HepG2 (cell line): ENCODE measurements at regions not wholly inside any gene's neighbourhood (a gene's known extent, or its start where the extent isn't known, plus 50 kb on each side); places are given as distances from the start of the nearest gene placed in this dataset.

Experiments
- ATAC-seq: fragments of 200-7000 bp; cut with Tn5 transposase; 3 replicates; pipeline ENCODE4 v1.9.1; 2020; ENCODE audit warnings: mild to moderate bottlenecking, moderate library complexity
- BruUV-seq: library from RNA; stranded (reverse); fragments of 400-500 nt; replicated peaks from 2 replicates; lab custom pipeline; 2021; lab: Mats Ljungman, UMichigan
- CTCF ChIA-PET: fragments of 300-600 bp; formaldehyde crosslinking; extraction: SDS; loops from one replicate; lab custom pipeline; 2021; ENCODE audit warnings: low total read pairs, inconsistent platforms, low intra/inter-chr PET ratio; lab: Yijun Ruan, JAX
- POLR2A ChIA-PET: fragments of 350-600 bp; sonication (Branson Sonifier 250); formaldehyde crosslinking; loops from one replicate; lab custom pipeline; 2020; ENCODE audit warnings: antibody characterized with exemption, inconsistent platforms; lab: Yijun Ruan, JAX
- DNase-seq: peaks from one replicate; pipeline ENCODE4 v3.0.0-alpha.2; 2015; ENCODE audit warnings: low spot score
- FAIRE-seq: peaks from 3 replicates; lab custom pipeline; 2011; peaks lifted over from hg19 to GRCh38; lab: Jason Lieb, UNC
- H2AFZ ChIP-seq: one replicate; pipeline ENCODE4 v1.6.1; 2011; ENCODE audit warnings: low read length, inconsistent platforms
- H3K27ac ChIP-seq: fragments of 300-600 bp; 3 replicates; pipeline ENCODE4 v1.8.0; 2011; ENCODE audit warnings: mixed run types, mild to moderate bottlenecking, mixed read lengths, low read length, inconsistent platforms; ENCODE audit not compliant: insufficient read depth; ENCODE audit errors: extremely low read length
- H3K27me3 ChIP-seq, 2 experiments: fragments of 200-600 bp in 1 of 2; 2 replicates in 1 of 2; 3 replicates in 1 of 2; pipeline versions ENCODE4 v1.6.0 to v1.8.0; 2011; ENCODE audit warnings: low read length in 2 of 2, mild to moderate bottlenecking in 2 of 2, moderate library complexity in 2 of 2, inconsistent platforms in 1 of 2; ENCODE audit not compliant: insufficient read depth in 2 of 2, control insufficient read depth in 1 of 2
- H3K36me3 ChIP-seq, 2 experiments: fragments of 200-600 bp in 1 of 2; replicated peaks in 1 of 2; 2 replicates in 1 of 2; 3 replicates in 1 of 2; pipeline versions ENCODE4 v1.5.1 to v1.8.0; 2011; ENCODE audit warnings: low read length in 2 of 2, inconsistent platforms in 1 of 2; ENCODE audit not compliant: insufficient read depth in 2 of 2, control insufficient read depth in 1 of 2
- H3K4me1 ChIP-seq: 2 replicates; pipeline ENCODE4 v1.5.1; 2012; ENCODE audit warnings: low read length, inconsistent platforms; ENCODE audit not compliant: insufficient read depth
- H3K4me2 ChIP-seq: 2 replicates; pipeline ENCODE4 v1.6.0; 2011; ENCODE audit warnings: low read depth, low read length, inconsistent platforms
- H3K4me3 ChIP-seq, 3 experiments: fragments of 200-600 bp in 1 of 3; sonication (generic), shearing (Covaris generic) in 1 of 3; replicated peaks in 1 of 3; 2 replicates each; pipeline ENCODE4 v1.5.1; 2011 to 2016; ENCODE audit warnings: low read length in 3 of 3, inconsistent platforms in 2 of 3, low read depth in 2 of 3, mild to moderate bottlenecking in 2 of 3, control low read depth in 1 of 3, mixed read lengths in 1 of 3; ENCODE audit not compliant: insufficient read depth in 1 of 3
- H3K79me2 ChIP-seq: one replicate; pipeline ENCODE4 v1.6.1; 2011; ENCODE audit warnings: low read length, inconsistent platforms; ENCODE audit not compliant: insufficient read depth
- H3K9ac ChIP-seq: 2 replicates; pipeline ENCODE4 v1.6.0; 2011; ENCODE audit warnings: mild to moderate bottlenecking, low read depth, low read length, inconsistent platforms; ENCODE audit not compliant: insufficient read depth
- H3K9me3 ChIP-seq: 2 replicates; pipeline ENCODE4 v1.5.1; 2012; ENCODE audit warnings: mild to moderate bottlenecking, low read length
- H4K20me1 ChIP-seq: 2 replicates; pipeline ENCODE4 v1.6.0; 2011; ENCODE audit warnings: inconsistent platforms, mild to moderate bottlenecking, low read length, moderate library complexity; ENCODE audit not compliant: insufficient read depth
- ATF1 ChIP-seq: IDR thresholded peaks from 2 replicates; pipeline ENCODE4 v1.6.1; 2016; ENCODE audit warnings: mild to moderate bottlenecking, control low read depth
- MAFF ChIP-seq: IDR thresholded peaks from 2 replicates; pipeline ENCODE4 v1.6.1; 2011; ENCODE audit warnings: low read depth, low read length, improper control_type of control experiment
- MAFG ChIP-seq: sonication (generic); formaldehyde crosslinking; IDR thresholded peaks from 2 replicates; pipeline ENCODE4 v1.5.1; 2020; ENCODE audit warnings: mild to moderate bottlenecking, missing genetic modification reagents
- MAFK ChIP-seq, 2 experiments: IDR thresholded peaks in 1 of 2; conservative IDR thresholded peaks in 1 of 2; 2 replicates each; pipeline ENCODE4 v1.6.1; 2011; ENCODE audit warnings: improper control_type of control experiment in 2 of 2, low read length in 2 of 2
- NFE2 ChIP-seq: sonication (generic); formaldehyde crosslinking; IDR thresholded peaks from 2 replicates; pipeline ENCODE4 v1.4.0; 2020; ENCODE audit warnings: missing genetic modification reagents
- NFE2L2 ChIP-seq: fragments of 150-350 bp; IDR thresholded peaks from 2 replicates; pipeline ENCODE4 v1.6.1; 2014; ENCODE audit warnings: low read length
- ZNF331 ChIP-seq: sonication (generic); formaldehyde crosslinking; IDR thresholded peaks from 2 replicates; pipeline ENCODE4 v1.4.0; 2020; ENCODE audit warnings: missing genetic modification reagents
- WGBS: methylation state at CpG from one replicate; pipeline ENCODE4 v1.1.6; 2017; ENCODE audit warnings: low lambda C conversion rate; 5-methylcytosine and 5-hydroxymethylcytosine counted together
- in situ Hi-C: cut with HindIII; loops from 2 replicates; pipeline ENCODE4 v1.10.0; 2017; ENCODE audit warnings: low pct_unique_long_range_greater_than_20kb; ENCODE audit not compliant: extremely low pct_ligation_motif_present
- intact Hi-C: fragments of 100-400 bp; cut with micrococcal nuclease; formaldehyde crosslinking; loops from one replicate; pipeline ENCODE4 v1.10.0; 2022; ENCODE audit not compliant: unreplicated experiment
- TF ChIP-seq, protein P1 (sequence below): IDR thresholded peaks from 2 replicates; pipeline ENCODE4 v1.6.1; 2016; ENCODE audit warnings: low read depth, missing genetic modification reagents, missing compliant biosample characterization
- TF ChIP-seq, protein P2 (sequence below): IDR thresholded peaks from 2 replicates; pipeline ENCODE4 v1.6.1; 2016; ENCODE audit warnings: missing compliant biosample characterization, missing genetic modification reagents, borderline replicate concordance

DNA sequence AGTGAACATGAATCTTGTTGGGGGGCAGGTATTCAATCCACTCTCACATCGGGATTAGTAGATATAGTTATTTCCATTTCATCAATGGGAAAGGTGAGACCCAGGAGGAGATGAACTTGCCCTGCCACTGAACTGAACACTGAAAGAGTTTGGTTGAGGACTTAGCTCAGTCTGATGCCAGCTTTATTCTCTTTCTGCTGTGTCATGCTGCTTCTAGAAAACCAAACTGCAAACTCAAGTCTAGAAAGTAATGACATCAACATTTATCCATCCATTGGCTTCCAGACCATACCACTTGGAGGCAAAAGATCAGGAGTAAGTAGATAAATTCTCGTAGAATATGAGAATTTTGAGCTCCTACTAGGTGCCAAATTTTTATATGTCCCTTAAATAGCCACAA, 288.0 kb upstream of the CTNNB1 start:
- H3K4me2 ChIP-seq, result peak overlapping the region; percentile 56; the same call in 1 of the 2 replicates
- in situ Hi-C loops (no loop called here), intact Hi-C loops (no loop called here)

More for the DNA sequence above, 288.0 kb upstream of the CTNNB1 start:
- ATAC-seq (no peak), DNase-seq (no peak), FAIRE-seq (no peak)
- Histone ChIP-seq H4K20me1 (no peaks in the 10 kb centered on the region), H3K4me3 (no peak overlapping the region), H2AFZ (no peak overlapping the region), H3K4me1 (peaks cover 61% of the 10 kb centered on the region), H3K79me2 (no peaks in the 10 kb centered on the region), H3K9me3 (no peaks in the 10 kb centered on the region), H3K9ac (no peak overlapping the region), H3K27ac (peak overlapping the region; percentile 63), H3K36me3 (no peaks in the 10 kb centered on the region), H3K27me3 (no peaks in the 10 kb centered on the region)
- BruUV-seq, result no TSS peak
- WGBS, result 27% methylated on average over 2 of the region's 2 CpGs
- CTCF ChIA-PET, result no interaction called here
- TF ChIP-seq ZNF331 (CRISPR knock-in tag), result 0 out of 2 replicates have a peak, but pooled peaks have one; percentile 9
- TF ChIP-seq, protein P1, sequence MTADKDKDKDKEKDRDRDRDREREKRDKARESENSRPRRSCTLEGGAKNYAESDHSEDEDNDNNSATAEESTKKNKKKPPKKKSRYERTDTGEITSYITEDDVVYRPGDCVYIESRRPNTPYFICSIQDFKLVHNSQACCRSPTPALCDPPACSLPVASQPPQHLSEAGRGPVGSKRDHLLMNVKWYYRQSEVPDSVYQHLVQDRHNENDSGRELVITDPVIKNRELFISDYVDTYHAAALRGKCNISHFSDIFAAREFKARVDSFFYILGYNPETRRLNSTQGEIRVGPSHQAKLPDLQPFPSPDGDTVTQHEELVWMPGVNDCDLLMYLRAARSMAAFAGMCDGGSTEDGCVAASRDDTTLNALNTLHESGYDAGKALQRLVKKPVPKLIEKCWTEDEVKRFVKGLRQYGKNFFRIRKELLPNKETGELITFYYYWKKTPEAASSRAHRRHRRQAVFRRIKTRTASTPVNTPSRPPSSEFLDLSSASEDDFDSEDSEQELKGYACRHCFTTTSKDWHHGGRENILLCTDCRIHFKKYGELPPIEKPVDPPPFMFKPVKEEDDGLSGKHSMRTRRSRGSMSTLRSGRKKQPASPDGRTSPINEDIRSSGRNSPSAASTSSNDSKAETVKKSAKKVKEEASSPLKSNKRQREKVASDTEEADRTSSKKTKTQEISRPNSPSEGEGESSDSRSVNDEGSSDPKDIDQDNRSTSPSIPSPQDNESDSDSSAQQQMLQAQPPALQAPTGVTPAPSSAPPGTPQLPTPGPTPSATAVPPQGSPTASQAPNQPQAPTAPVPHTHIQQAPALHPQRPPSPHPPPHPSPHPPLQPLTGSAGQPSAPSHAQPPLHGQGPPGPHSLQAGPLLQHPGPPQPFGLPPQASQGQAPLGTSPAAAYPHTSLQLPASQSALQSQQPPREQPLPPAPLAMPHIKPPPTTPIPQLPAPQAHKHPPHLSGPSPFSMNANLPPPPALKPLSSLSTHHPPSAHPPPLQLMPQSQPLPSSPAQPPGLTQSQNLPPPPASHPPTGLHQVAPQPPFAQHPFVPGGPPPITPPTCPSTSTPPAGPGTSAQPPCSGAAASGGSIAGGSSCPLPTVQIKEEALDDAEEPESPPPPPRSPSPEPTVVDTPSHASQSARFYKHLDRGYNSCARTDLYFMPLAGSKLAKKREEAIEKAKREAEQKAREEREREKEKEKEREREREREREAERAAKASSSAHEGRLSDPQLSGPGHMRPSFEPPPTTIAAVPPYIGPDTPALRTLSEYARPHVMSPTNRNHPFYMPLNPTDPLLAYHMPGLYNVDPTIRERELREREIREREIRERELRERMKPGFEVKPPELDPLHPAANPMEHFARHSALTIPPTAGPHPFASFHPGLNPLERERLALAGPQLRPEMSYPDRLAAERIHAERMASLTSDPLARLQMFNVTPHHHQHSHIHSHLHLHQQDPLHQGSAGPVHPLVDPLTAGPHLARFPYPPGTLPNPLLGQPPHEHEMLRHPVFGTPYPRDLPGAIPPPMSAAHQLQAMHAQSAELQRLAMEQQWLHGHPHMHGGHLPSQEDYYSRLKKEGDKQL (CRISPR knock-in tag), result no peak
- TF ChIP-seq, protein P2, sequence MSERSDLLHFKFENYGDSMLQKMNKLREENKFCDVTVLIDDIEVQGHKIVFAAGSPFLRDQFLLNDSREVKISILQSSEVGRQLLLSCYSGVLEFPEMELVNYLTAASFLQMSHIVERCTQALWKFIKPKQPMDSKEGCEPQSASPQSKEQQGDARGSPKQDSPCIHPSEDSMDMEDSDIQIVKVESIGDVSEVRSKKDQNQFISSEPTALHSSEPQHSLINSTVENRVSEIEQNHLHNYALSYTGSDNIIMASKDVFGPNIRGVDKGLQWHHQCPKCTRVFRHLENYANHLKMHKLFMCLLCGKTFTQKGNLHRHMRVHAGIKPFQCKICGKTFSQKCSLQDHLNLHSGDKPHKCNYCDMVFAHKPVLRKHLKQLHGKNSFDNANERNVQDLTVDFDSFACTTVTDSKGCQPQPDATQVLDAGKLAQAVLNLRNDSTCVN (CRISPR knock-in tag), result 0 out of 2 replicates have a peak, but pooled peaks have one; percentile 65
- 0 out of 2 replicates have a peak, but pooled peaks have one; percentile 17 for TF ChIP-seq NFE2
- no peak for TF ChIP-seq ATF1 (CRISPR knock-in tag)
- TF ChIP-seq MAFG (CRISPR knock-in tag), result peak; percentile 64; the same call in 1 of the 2 replicates
- peak; percentile 51 to 68 for TF ChIP-seq MAFK (conservative IDR thresholded peaks at IDR 0.05 in 1 of 2, IDR thresholded peaks at IDR 0.05 in 1 of 2; ENCODE audit: low read length in 2 of 2)
- TF ChIP-seq NFE2L2, result peak; percentile 86
- TF ChIP-seq MAFF, result peak; percentile 66; the same call in 1 of the 2 replicates
- POLR2A ChIA-PET, result interaction anchor here (1.2 kb wide), 1 partner anchor 287 kb away, joined by 4 read pairs; no protein-coding TSS in a partner anchor
